Mesendoderm (in vitro differentiated cells): ENCODE measurements at regions not wholly inside any gene's neighbourhood (a gene's known extent, or its start where the extent isn't known, plus 50 kb on each side); places are given as distances from the start of the nearest gene placed in this dataset.

ENCODE experiments used
- DNase-seq: peaks from one replicate; pipeline ENCODE4 v3.0.0; 2013
- H2AK5ac ChIP-seq: 2 replicates; pipeline ENCODE4 v1.6.1; 2013; ENCODE audit warnings: low read length, inconsistent platforms
- H2BK120ac ChIP-seq: 2 replicates; pipeline ENCODE4 v1.6.1; 2013; ENCODE audit warnings: low read depth, mild to moderate bottlenecking, low read length, moderate library complexity, mixed read lengths
- H2BK15ac ChIP-seq: replicated peaks from 2 replicates; pipeline ENCODE4 v1.6.1; 2013; ENCODE audit warnings: low read depth, mild to moderate bottlenecking, moderate library complexity
- H2BK5ac ChIP-seq: 2 replicates; pipeline ENCODE4 v1.6.1; 2013; ENCODE audit warnings: low read length, inconsistent platforms
- H3K18ac ChIP-seq: 2 replicates; pipeline ENCODE4 v1.6.1; 2013; ENCODE audit warnings: mild to moderate bottlenecking, low read length, mixed read lengths
- H3K23ac ChIP-seq: one replicate; pipeline ENCODE4 v1.6.1; 2013; ENCODE audit warnings: low read length
- H3K27ac ChIP-seq: 2 replicates; pipeline ENCODE4 v1.5.1; 2013; ENCODE audit warnings: low read depth, mild to moderate bottlenecking, inconsistent platforms, low read length, moderate library complexity
- H3K27me3 ChIP-seq: 2 replicates; pipeline ENCODE4 v1.6.1; 2013; ENCODE audit warnings: low read length, control low read depth, mild to moderate bottlenecking, inconsistent platforms; ENCODE audit not compliant: insufficient read depth, poor library complexity
- H3K36me3 ChIP-seq: 2 replicates; pipeline ENCODE4 v1.6.1; 2013; ENCODE audit warnings: low read length, inconsistent platforms; ENCODE audit not compliant: control insufficient read depth, insufficient read depth
- H3K4ac ChIP-seq: one replicate; pipeline ENCODE4 v1.6.1; 2013; ENCODE audit warnings: low read depth, mild to moderate bottlenecking, low read length, moderate library complexity
- H3K4me1 ChIP-seq: 2 replicates; pipeline ENCODE4 v1.6.1; 2013; ENCODE audit warnings: low read depth, low read length, inconsistent platforms; ENCODE audit not compliant: control insufficient read depth
- H3K4me2 ChIP-seq: 2 replicates; pipeline ENCODE4 v1.6.1; 2013; ENCODE audit warnings: low read length
- H3K4me3 ChIP-seq: 2 replicates; pipeline ENCODE4 v1.5.1; 2013; ENCODE audit warnings: mild to moderate bottlenecking, low read length
- H3K56ac ChIP-seq: one replicate; pipeline ENCODE4 v1.6.1; 2013; ENCODE audit warnings: low read length
- H3K79me1 ChIP-seq: 2 replicates; pipeline ENCODE4 v1.6.1; 2013; ENCODE audit warnings: low read length, inconsistent platforms
- H3K79me2 ChIP-seq: 2 replicates; pipeline ENCODE4 v1.6.1; 2013; ENCODE audit warnings: mild to moderate bottlenecking, low read length; ENCODE audit not compliant: control insufficient read depth, insufficient read depth
- H3K9ac ChIP-seq: 2 replicates; pipeline ENCODE4 v1.6.1; 2013; ENCODE audit warnings: low read length, inconsistent platforms
- H4K5ac ChIP-seq: one replicate; pipeline ENCODE4 v1.6.1; 2013; ENCODE audit warnings: low read length
- H4K8ac ChIP-seq: one replicate; pipeline ENCODE4 v1.6.1; 2013; ENCODE audit warnings: low read depth, mild to moderate bottlenecking, control low read depth, low read length, moderate library complexity
- WGBS: extraction: QIAGEN DNeasy Blood & Tissue Kit; methylation state at CpG from one replicate; pipeline ENCODE4 v1.1.7; 2013; ENCODE audit warnings: low lambda C conversion rate, missing lambda C conversion rate; ENCODE audit not compliant: insufficient coverage; ENCODE audit errors: extremely low coverage; 5-methylcytosine and 5-hydroxymethylcytosine counted together

GRCh38 chr16:81185416-81185815 is 53.1 kb upstream of the BCO1 start:
- Histone ChIP-seq H3K23ac (no peak overlapping the region), H3K4me2 (no peak overlapping the region), H3K4ac (no peak overlapping the region), H2BK120ac (no peak overlapping the region), H3K9ac (no peak overlapping the region), H4K5ac (no peak overlapping the region), H2BK15ac (no peak overlapping the region), H2AK5ac (no peak overlapping the region), H3K27me3 (no peaks in the 10 kb centered on the region), H3K4me1 (peaks cover 4% of the 10 kb centered on the region), H3K79me1 (no peaks in the 10 kb centered on the region), H4K8ac (no peak overlapping the region), H3K18ac (no peak overlapping the region), H3K79me2 (no peaks in the 10 kb centered on the region), H3K4me3 (no peak overlapping the region), H2BK5ac (no peak overlapping the region), H3K27ac (no peak overlapping the region), H3K36me3 (no peaks in the 10 kb centered on the region), H3K56ac (no peak overlapping the region)
- DNase-seq, result no peak
- WGBS, result no CpG with 5 or more reads among the region's 10 CpGs

GRCh38 chr16:81181013-81181720 is 57.3 kb upstream of the BCO1 start:
- Histone ChIP-seq H3K4me2 (no peak overlapping the region), H3K4me1 (peaks cover 4% of the 10 kb centered on the region), H2BK15ac (no peak overlapping the region), H3K4me3 (no peak overlapping the region), H3K36me3 (no peaks in the 10 kb centered on the region), H3K27ac (peak overlapping the region; percentile 27), H3K27me3 (no peaks in the 10 kb centered on the region), H3K56ac (peak overlapping the region; percentile 69), H2AK5ac (no peak overlapping the region), H2BK120ac (no peak overlapping the region), H4K8ac (no peak overlapping the region), H3K9ac (no peak overlapping the region), H2BK5ac (no peak overlapping the region), H3K4ac (no peak overlapping the region), H3K23ac (no peak overlapping the region), H3K79me1 (no peaks in the 10 kb centered on the region), H3K79me2 (no peaks in the 10 kb centered on the region), H4K5ac (no peak overlapping the region), H3K18ac (no peak overlapping the region)
- whole genome bisulfite sequencing, result no CpG with 5 or more reads among the region's 13 CpGs
- DNase-seq, result peak; percentile 99

GRCh38 chr16:81180578-81180977 is 57.9 kb upstream of the BCO1 start:
- DNase-seq, result no peak
- Histone ChIP-seq H3K4me1 (peaks cover 4% of the 10 kb centered on the region), H4K8ac (no peak overlapping the region), H4K5ac (no peak overlapping the region), H3K23ac (no peak overlapping the region), H3K36me3 (no peaks in the 10 kb centered on the region), H3K9ac (no peak overlapping the region), H3K27me3 (no peaks in the 10 kb centered on the region), H3K4me2 (no peak overlapping the region), H2BK15ac (no peak overlapping the region), H3K4me3 (no peak overlapping the region), H3K56ac (peak overlapping the region; percentile 69), H3K79me2 (no peaks in the 10 kb centered on the region), H3K4ac (no peak overlapping the region), H3K18ac (no peak overlapping the region), H3K79me1 (no peaks in the 10 kb centered on the region), H2BK120ac (no peak overlapping the region), H2BK5ac (no peak overlapping the region), H3K27ac (peak overlapping the region; percentile 27), H2AK5ac (no peak overlapping the region)
- no CpG with 5 or more reads among the region's 6 CpGs for WGBS

GRCh38 chr16:81179219-81179618 is 59.3 kb upstream of the BCO1 start:
- Histone ChIP-seq H2BK120ac (no peak overlapping the region), H3K4me1 (peaks cover 4% of the 10 kb centered on the region), H3K56ac (no peak overlapping the region), H2AK5ac (no peak overlapping the region), H3K9ac (no peak overlapping the region), H3K79me1 (no peaks in the 10 kb centered on the region), H3K23ac (no peak overlapping the region), H2BK15ac (no peak overlapping the region), H4K5ac (no peak overlapping the region), H3K4me3 (no peak overlapping the region), H3K4ac (no peak overlapping the region), H2BK5ac (no peak overlapping the region), H3K4me2 (no peak overlapping the region), H3K18ac (no peak overlapping the region), H3K79me2 (no peaks in the 10 kb centered on the region), H3K27me3 (no peaks in the 10 kb centered on the region), H3K27ac (no peak overlapping the region), H3K36me3 (no peaks in the 10 kb centered on the region), H4K8ac (no peak overlapping the region)
- no CpG with 5 or more reads among the region's 7 CpGs for WGBS
- DNase-seq, result no peak

- Histone ChIP-seq H3K23ac (no peak overlapping the region), H3K4me2 (no peak overlapping the region), H3K79me2 (no peaks in the 10 kb centered on the region), H3K4me1 (no peaks in the 10 kb centered on the region), H4K5ac (no peak overlapping the region), H3K4ac (no peak overlapping the region), H2BK5ac (no peak overlapping the region), H3K9ac (no peak overlapping the region), H3K36me3 (no peaks in the 10 kb centered on the region), H2BK120ac (no peak overlapping the region), H3K27ac (no peak overlapping the region), H3K56ac (no peak overlapping the region), H2BK15ac (no peak overlapping the region), H3K4me3 (no peak overlapping the region), H2AK5ac (no peak overlapping the region), H3K18ac (no peak overlapping the region), H3K27me3 (no peaks in the 10 kb centered on the region), H4K8ac (no peak overlapping the region), H3K79me1 (no peaks in the 10 kb centered on the region)
- WGBS, result no CpG with 5 or more reads among the region's 7 CpGs
- DNase-seq, result no peak
These were observed 63.1 kb upstream of the BCO1 start for GRCh38 chr16:81175325-81175891.
